Stimulated activated CD4-positive, alpha-beta T cell treated with anti-CD3 and anti-CD28 coated beads, Interleukin-4, amount 100 ng/mL, for 4 hours (primary cell): ENCODE measurements at regions not wholly inside any gene's neighbourhood (a gene's known extent, or its start where the extent isn't known, plus 50 kb on each side); places are given as distances from the start of the nearest gene placed in this dataset.

Experiments
- DNase-seq, 2 experiments: peaks; one replicate each; pipeline ENCODE4 v3.0.0-alpha.2; 2020

- no peak for DNase-seq
These were observed 161.5 kb upstream of the GATB start for GRCh38 chr4:151922306-151922705.

GRCh38 chr4:151921811-151922210, 161.0 kb upstream of the GATB start:
- no peak for DNase-seq

- DNase-seq = no peak
These were observed 160.6 kb upstream of the GATB start for GRCh38 chr4:151921386-151921785.

GRCh38 chr4:151917145-151917734, 156.4 kb upstream of the GATB start:
- no peak for DNase-seq

GRCh38 chr4:151912632-151913031, 151.8 kb upstream of the GATB start:
- no peak for DNase-seq

- no peak for DNase-seq
These were observed 151.2 kb upstream of the GATB start for GRCh38 chr4:151911970-151912369.

- no peak for DNase-seq
These were observed 148.1 kb upstream of the GATB start for GRCh38 chr4:151908734-151909497.

- no peak for DNase-seq
These were observed 147.4 kb upstream of the GATB start for GRCh38 chr4:151908201-151908600.

GRCh38 chr4:151906438-151906837, 145.6 kb upstream of the GATB start:
- no peak for DNase-seq

GRCh38 chr4:151905197-151905596, 144.4 kb upstream of the GATB start:
- DNase-seq = no peak

GRCh38 chr4:151901631-151902030, 140.8 kb upstream of the GATB start:
- no peak for DNase-seq

GRCh38 chr4:151896880-151897279, 136.1 kb upstream of the GATB start:
- DNase-seq = no peak

GRCh38 chr4:151895671-151896070, 134.9 kb upstream of the GATB start:
- no peak for DNase-seq

- no peak for DNase-seq
These were observed 133.4 kb upstream of the GATB start for GRCh38 chr4:151894246-151894645.

- DNase-seq = no peak
These were observed 127.6 kb upstream of the GATB start for GRCh38 chr4:151888367-151888866.

GRCh38 chr4:151887816-151888180, 127.0 kb upstream of the GATB start:
- no peak for DNase-seq

- no peak for DNase-seq
These were observed 126.4 kb upstream of the GATB start for GRCh38 chr4:151887031-151887815.

- no peak for DNase-seq
These were observed 124.3 kb upstream of the GATB start for GRCh38 chr4:151885123-151885522.

GRCh38 chr4:151883747-151884146, 122.9 kb upstream of the GATB start:
- no peak for DNase-seq

- DNase-seq = no peak
These were observed 121.4 kb upstream of the GATB start for GRCh38 chr4:151882072-151882803.

GRCh38 chr4:151879705-151880445, 119.1 kb upstream of the GATB start:
- no peak for DNase-seq

- DNase-seq = no peak
These were observed 115.7 kb upstream of the GATB start for GRCh38 chr4:151876381-151876988.
